ENCODE measurements at regions not wholly inside any gene's neighbourhood (a gene's known extent, or its start where the extent isn't known, plus 50 kb on each side); places are given as distances from the start of the nearest gene placed in this dataset.

- no peak for DNase-seq
Measured at GRCh38 chr10:131636841-131637724, 263.7 kb upstream of the PPP2R2D start.

GRCh38 chr10:131638049-131638879, 262.5 kb upstream of the PPP2R2D start:
- DNase-seq: no peak

GRCh38 chr10:131638880-131639278, 261.9 kb upstream of the PPP2R2D start:
- DNase-seq: no peak

GRCh38 chr10:131640045-131640644, 260.7 kb upstream of the PPP2R2D start:
- no peak for DNase-seq

GRCh38 chr10:131641231-131641630, 259.6 kb upstream of the PPP2R2D start:
- no peak for DNase-seq

GRCh38 chr10:131641898-131642297, 258.9 kb upstream of the PPP2R2D start:
- DNase-seq: no peak

GRCh38 chr10:131642966-131643365, 257.8 kb upstream of the PPP2R2D start:
- DNase-seq: no peak

GRCh38 chr10:131644289-131644688, 256.5 kb upstream of the PPP2R2D start:
- no peak for DNase-seq

GRCh38 chr10:131644864-131645658, 255.7 kb upstream of the PPP2R2D start:
- no peak for DNase-seq

- DNase-seq: no peak
Measured at GRCh38 chr10:131645756-131646155, 255.1 kb upstream of the PPP2R2D start.

GRCh38 chr10:131646551-131647525, 254.0 kb upstream of the PPP2R2D start:
- no peak for DNase-seq

GRCh38 chr10:131647789-131648188, 253.0 kb upstream of the PPP2R2D start:
- no peak for DNase-seq

GRCh38 chr10:131648386-131649020, 252.3 kb upstream of the PPP2R2D start:
- DNase-seq: no peak

- DNase-seq: no peak
Measured at GRCh38 chr10:131649617-131650016, 251.2 kb upstream of the PPP2R2D start.

GRCh38 chr10:131650169-131650705, 250.6 kb upstream of the PPP2R2D start:
- DNase-seq: no peak

- DNase-seq: no peak
Measured at GRCh38 chr10:131650771-131651673, 249.8 kb upstream of the PPP2R2D start.

GRCh38 chr10:131651674-131652437, 249.0 kb upstream of the PPP2R2D start:
- DNase-seq: no peak

GRCh38 chr10:131652438-131653139, 248.2 kb upstream of the PPP2R2D start:
- no peak for DNase-seq
